Neural progenitor cell (in vitro differentiated cells): ENCODE measurements at regions not wholly inside any gene's neighbourhood (a gene's known extent, or its start where the extent isn't known, plus 50 kb on each side); places are given as distances from the start of the nearest gene placed in this dataset.

ENCODE experiments used
- DNase-seq: peaks from one replicate; pipeline ENCODE4 v3.0.0-alpha.2; 2016; ENCODE audit warnings: low spot score
- H2AFZ ChIP-seq: fragments of 200-600 bp; sonication (generic); replicated peaks from 2 replicates; pipeline ENCODE4 v1.6.1; 2016; ENCODE audit warnings: antibody characterized with exemption
- H3F3A ChIP-seq: fragments of 200-600 bp; sonication (generic); 2 replicates; pipeline ENCODE4 v1.6.1; 2016; ENCODE audit warnings: antibody characterized with exemption, low read depth
- H3K27ac ChIP-seq: fragments of 200-600 bp; sonication (generic); 2 replicates; pipeline ENCODE4 v1.5.1; 2016; ENCODE audit warnings: mild to moderate bottlenecking
- H3K27me3 ChIP-seq: fragments of 200-600 bp; sonication (generic); 2 replicates; pipeline ENCODE4 v1.6.1; 2016; ENCODE audit warnings: mild to moderate bottlenecking, moderate library complexity
- H3K36me3 ChIP-seq: fragments of 200-600 bp; sonication (generic); 2 replicates; pipeline ENCODE4 v1.5.1; 2016
- H3K4me1 ChIP-seq: fragments of 200-600 bp; sonication (generic); 2 replicates; pipeline ENCODE4 v1.6.1; 2016; ENCODE audit warnings: mixed run types
- H3K4me2 ChIP-seq: fragments of 200-600 bp; sonication (generic); 2 replicates; pipeline ENCODE4 v1.6.1; 2016
- H3K4me3 ChIP-seq: fragments of 200-600 bp; sonication (generic); 2 replicates; pipeline ENCODE4 v1.5.1; 2016
- H3K79me2 ChIP-seq: fragments of 200-600 bp; sonication (generic); 2 replicates; pipeline ENCODE4 v1.6.1; 2016; ENCODE audit warnings: low read depth
- H3K9ac ChIP-seq: fragments of 200-600 bp; sonication (generic); 2 replicates; pipeline ENCODE4 v1.6.1; 2016
- H3K9me3 ChIP-seq: fragments of 200-600 bp; sonication (generic); 2 replicates; pipeline ENCODE4 v1.5.1; 2016; ENCODE audit warnings: low read depth
- H4K20me1 ChIP-seq: fragments of 200-600 bp; sonication (generic); 2 replicates; pipeline ENCODE4 v1.6.1; 2016; ENCODE audit warnings: low read depth
- H3K27ac Mint-ChIP-seq: 3 replicates; pipeline ENCODE4 v1.8.0; 2021; ENCODE audit warnings: mixed read lengths
- H3K27me3 Mint-ChIP-seq: 2 replicates; pipeline ENCODE4 v1.8.0; 2022; ENCODE audit warnings: low read depth, mild to moderate bottlenecking, inconsistent platforms, moderate library complexity, mixed read lengths; ENCODE audit not compliant: insufficient read depth
- H3K36me3 Mint-ChIP-seq: 3 replicates; pipeline ENCODE4 v1.8.0; 2021; ENCODE audit warnings: mixed read lengths
- H3K4me1 Mint-ChIP-seq: 3 replicates; pipeline ENCODE4 v1.8.0; 2021; ENCODE audit warnings: mixed read lengths
- H3K4me3 Mint-ChIP-seq: 3 replicates; pipeline ENCODE4 v1.8.0; 2021; ENCODE audit warnings: mild to moderate bottlenecking, moderate library complexity, mixed read lengths
- H3K9me3 Mint-ChIP-seq: 3 replicates; pipeline ENCODE4 v1.8.0; 2020; ENCODE audit warnings: mixed read lengths
- CTCF ChIP-seq: fragments of 200-600 bp; sonication (generic); IDR thresholded peaks from 2 replicates; pipeline ENCODE4 v1.5.1; 2017; ENCODE audit warnings: antibody characterized with exemption, mild to moderate bottlenecking
- EZH2 ChIP-seq: fragments of 200-600 bp; sonication (generic); IDR thresholded peaks from 2 replicates; pipeline ENCODE4 v1.6.1; 2017; ENCODE audit warnings: antibody characterized with exemption, mild to moderate bottlenecking, moderate library complexity
- EZH2phosphoT487 ChIP-seq: fragments of 200-600 bp; sonication (generic); IDR thresholded peaks from 2 replicates; pipeline ENCODE4 v1.6.1; 2017; ENCODE audit warnings: antibody characterized with exemption

GRCh38 chr12:105559310-105559709 lies 228.8 kb downstream of the C12orf75 start:
- no peak overlapping the region for H3K9ac ChIP-seq
- H3K4me1 Mint-ChIP-seq, result peaks cover 18% of the 10 kb centered on the region
- DNase-seq, result no peak
- no peaks in the 10 kb centered on the region for H3K79me2 ChIP-seq
- H4K20me1 ChIP-seq, result no peaks in the 10 kb centered on the region
- no peaks in the 10 kb centered on the region for H3K9me3 ChIP-seq
- peaks cover 9% of the 10 kb centered on the region for H3F3A ChIP-seq
- H3K36me3 ChIP-seq, result no peaks in the 10 kb centered on the region
- H3K9me3 Mint-ChIP-seq, result no peaks in the 10 kb centered on the region
- H3K4me1 ChIP-seq, result peaks cover 21% of the 10 kb centered on the region
- peaks cover 5% of the 10 kb centered on the region for H3K27me3 Mint-ChIP-seq
- no peak overlapping the region for H3K4me3 ChIP-seq
- H2AFZ ChIP-seq, result no peak overlapping the region
- H3K4me3 Mint-ChIP-seq, result no peak overlapping the region
- H3K27ac Mint-ChIP-seq, result no peak overlapping the region
- H3K27ac ChIP-seq, result no peak overlapping the region
- no peak overlapping the region for H3K4me2 ChIP-seq
- no peaks in the 10 kb centered on the region for H3K36me3 Mint-ChIP-seq
- no peaks in the 10 kb centered on the region for H3K27me3 ChIP-seq
- no peak for TF ChIP-seq EZH2
- no peak for TF ChIP-seq CTCF
- no peak for TF ChIP-seq EZH2phosphoT487

- no peaks in the 10 kb centered on the region for H3K36me3 Mint-ChIP-seq
- no peaks in the 10 kb centered on the region for H3K9me3 ChIP-seq
- H2AFZ ChIP-seq, result no peak overlapping the region
- DNase-seq, result no peak
- H3K4me1 Mint-ChIP-seq, result peaks cover 11% of the 10 kb centered on the region
- no peaks in the 10 kb centered on the region for H4K20me1 ChIP-seq
- H3K4me3 ChIP-seq, result no peak overlapping the region
- H3K79me2 ChIP-seq, result no peaks in the 10 kb centered on the region
- H3K4me3 Mint-ChIP-seq, result no peak overlapping the region
- H3K9ac ChIP-seq, result no peak overlapping the region
- peaks cover 2% of the 10 kb centered on the region for H3K27me3 Mint-ChIP-seq
- no peaks in the 10 kb centered on the region for H3K27me3 ChIP-seq
- no peaks in the 10 kb centered on the region for H3F3A ChIP-seq
- no peak overlapping the region for H3K4me2 ChIP-seq
- peak overlapping the region; percentile 76 for H3K27ac Mint-ChIP-seq
- no peaks in the 10 kb centered on the region for H3K9me3 Mint-ChIP-seq
- no peaks in the 10 kb centered on the region for H3K36me3 ChIP-seq
- TF ChIP-seq EZH2phosphoT487, result no peak
- no peak for TF ChIP-seq CTCF
- no peak for TF ChIP-seq EZH2
- peaks cover 4% of the 10 kb centered on the region for H3K4me1 ChIP-seq
- H3K27ac ChIP-seq, result no peak overlapping the region
Measured at GRCh38 chr12:105561546-105562198, 231.2 kb downstream of the C12orf75 start.

DNA sequence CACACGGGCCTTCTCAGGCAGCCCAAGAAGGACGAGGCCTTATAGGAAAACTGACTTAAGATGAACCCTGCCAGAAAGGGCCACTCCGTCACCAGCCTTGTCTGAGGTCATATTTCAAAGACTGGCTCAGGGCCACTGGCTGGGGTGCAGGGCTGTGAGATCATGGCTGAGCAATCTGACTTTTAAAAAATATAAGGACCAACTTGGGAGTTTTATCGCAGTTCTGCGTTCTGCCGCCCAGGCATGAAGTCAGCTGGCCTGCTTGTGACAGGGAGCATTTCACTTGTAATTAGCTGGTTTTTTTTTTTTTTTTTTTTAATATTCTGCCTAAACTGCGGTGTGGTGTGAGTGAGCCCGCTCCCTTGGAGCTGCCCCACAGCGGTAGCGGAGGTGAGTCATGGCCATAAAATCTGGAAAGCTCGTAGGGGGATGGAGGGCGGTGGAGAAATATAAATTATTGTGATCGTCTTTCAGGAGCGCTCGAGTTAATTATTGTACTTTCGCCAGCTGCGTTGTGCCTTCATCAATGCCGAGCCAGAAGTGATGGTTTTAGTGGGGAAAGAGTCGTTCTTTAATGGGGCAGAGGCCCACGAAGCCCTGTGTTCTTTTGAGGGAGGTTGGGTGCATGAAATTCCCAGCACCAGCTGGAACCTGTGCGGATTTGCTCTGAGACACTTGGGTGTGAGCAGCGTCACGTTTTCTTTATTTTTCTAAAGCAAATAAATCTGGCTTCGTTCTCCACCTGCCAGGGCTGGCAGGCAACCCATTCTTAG lies 231.9 kb downstream of the C12orf75 start:
- Histone ChIP-seq H2AFZ (peak overlapping the region; percentile 41), H3K36me3 (no peaks in the 10 kb centered on the region), H4K20me1 (no peaks in the 10 kb centered on the region), H3K79me2 (no peaks in the 10 kb centered on the region), H3K27me3 (no peaks in the 10 kb centered on the region), H3K27ac (no peak overlapping the region), H3K9me3 (no peaks in the 10 kb centered on the region), H3K4me3 (no peak overlapping the region), H3K4me2 (no peak overlapping the region), H3K4me1 (peaks cover 4% of the 10 kb centered on the region), H3F3A (no peaks in the 10 kb centered on the region), H3K9ac (no peak overlapping the region)
- DNase-seq, result no peak
- Mint-ChIP-seq H3K9me3 (no peaks in the 10 kb centered on the region), H3K4me1 (peaks cover 11% of the 10 kb centered on the region), H3K27me3 (peaks cover 2% of the 10 kb centered on the region), H3K36me3 (no peaks in the 10 kb centered on the region), H3K27ac (peak overlapping the region; percentile 76), H3K4me3 (no peak overlapping the region)
- TF ChIP-seq CTCF (no peak), EZH2phosphoT487 (no peak), EZH2 (no peak)
